Activated T-helper 1 cell treated with anti-CD3 and anti-CD28 coated beads, Interleukin-12 subunit alpha, Interleukin-12 subunit beta, Interleukin-2, Interleukin-4 antibody, amounts not matched to agents 30 ng/mL and 10 ng/mL and 1 ng/mL, durations not matched to agents 14 hours and 24 hours and 36 hours (primary cell): ENCODE measurements at regions not wholly inside any gene's neighbourhood (a gene's known extent, or its start where the extent isn't known, plus 50 kb on each side); places are given as distances from the start of the nearest gene placed in this dataset.
"Not testable (repeated sequence)": the region's sequence is repeated elsewhere in the genome, so short reads cannot be mapped to it uniquely, and the experiment has no call there.

Experiments used
- DNase-seq: peaks from one replicate; pipeline ENCODE4 v3.0.0; 2021; ENCODE audit warnings: low spot score
- H3K27ac Mint-ChIP-seq: one replicate; pipeline ENCODE4 v1.8.0; 2021; ENCODE audit warnings: mild to moderate bottlenecking, mixed read lengths
- H3K27me3 Mint-ChIP-seq: one replicate; pipeline ENCODE4 v1.8.0; 2022; ENCODE audit warnings: mild to moderate bottlenecking, moderate library complexity, mixed read lengths; ENCODE audit not compliant: insufficient read depth
- H3K36me3 Mint-ChIP-seq: one replicate; pipeline ENCODE4 v1.8.0; 2021; ENCODE audit warnings: low read depth, mixed read lengths
- H3K4me1 Mint-ChIP-seq: one replicate; pipeline ENCODE4 v1.8.0; 2021; ENCODE audit warnings: low read depth, mixed read lengths
- H3K4me3 Mint-ChIP-seq: one replicate; pipeline ENCODE4 v1.8.0; 2021; ENCODE audit warnings: mild to moderate bottlenecking, moderate library complexity, mixed read lengths
- H3K9me3 Mint-ChIP-seq: one replicate; pipeline ENCODE4 v1.8.0; 2021; ENCODE audit warnings: mixed read lengths
- intact Hi-C: fragments of 100-400 bp; cut with micrococcal nuclease; formaldehyde crosslinking; loops from one replicate; pipeline ENCODE4 v1.15.1; 2024

- H3K27ac Mint-ChIP-seq: no peak overlapping the region
- no peaks in the 10 kb centered on the region for H3K9me3 Mint-ChIP-seq
- H3K4me1 Mint-ChIP-seq: no peaks in the 10 kb centered on the region
- no peak for DNase-seq
- peaks cover 11% of the 10 kb centered on the region for H3K27me3 Mint-ChIP-seq
- intact Hi-C loops: no loop called here
- no peak overlapping the region for H3K4me3 Mint-ChIP-seq
- no peaks in the 10 kb centered on the region for H3K36me3 Mint-ChIP-seq
Measured at GRCh38 chr20:33923740-33924139, 70.0 kb upstream of the RALY start.

- no peaks in the 10 kb centered on the region for H3K36me3 Mint-ChIP-seq
- H3K4me1 Mint-ChIP-seq: no peaks in the 10 kb centered on the region
- H3K27me3 Mint-ChIP-seq: peaks cover 7% of the 10 kb centered on the region
- intact Hi-C loops: no loop called here
- no peak overlapping the region for H3K27ac Mint-ChIP-seq
- no peak for DNase-seq
- H3K9me3 Mint-ChIP-seq: no peaks in the 10 kb centered on the region
- H3K4me3 Mint-ChIP-seq: no peak overlapping the region
Measured at GRCh38 chr20:33925867-33926266, 67.8 kb upstream of the RALY start.

- Mint-ChIP-seq H3K27ac (no peak overlapping the region), H3K27me3 (peaks cover 8% of the 10 kb centered on the region), H3K4me1 (no peaks in the 10 kb centered on the region), H3K9me3 (no peaks in the 10 kb centered on the region), H3K4me3 (no peak overlapping the region), H3K36me3 (no peaks in the 10 kb centered on the region)
- intact Hi-C loops: no loop called here
- no peak for DNase-seq
Measured at GRCh38 chr20:33926425-33926824, 67.3 kb upstream of the RALY start.

GRCh38 chr20:33927724-33928123 is 66.0 kb upstream of the RALY start:
- H3K27me3 Mint-ChIP-seq: peaks cover 8% of the 10 kb centered on the region
- H3K9me3 Mint-ChIP-seq: no peaks in the 10 kb centered on the region
- H3K27ac Mint-ChIP-seq: no peak overlapping the region
- no peaks in the 10 kb centered on the region for H3K4me1 Mint-ChIP-seq
- H3K36me3 Mint-ChIP-seq: no peaks in the 10 kb centered on the region
- no peak overlapping the region for H3K4me3 Mint-ChIP-seq
- no peak for DNase-seq
- intact Hi-C loops: no loop called here

GRCh38 chr20:33929917-33930316 is 63.8 kb upstream of the RALY start:
- intact Hi-C loops: no loop called here
- H3K4me1 Mint-ChIP-seq: no peaks in the 10 kb centered on the region
- no peak overlapping the region for H3K4me3 Mint-ChIP-seq
- H3K36me3 Mint-ChIP-seq: no peaks in the 10 kb centered on the region
- DNase-seq: no peak
- H3K27ac Mint-ChIP-seq: no peak overlapping the region
- H3K27me3 Mint-ChIP-seq: peaks cover 8% of the 10 kb centered on the region
- H3K9me3 Mint-ChIP-seq: no peaks in the 10 kb centered on the region

GRCh38 chr20:33933469-33933909 is 60.2 kb upstream of the RALY start:
- Mint-ChIP-seq H3K27me3 (peaks cover 3% of the 10 kb centered on the region), H3K27ac (no peak overlapping the region), H3K4me1 (no peaks in the 10 kb centered on the region), H3K9me3 (no peaks in the 10 kb centered on the region), H3K4me3 (no peak overlapping the region), H3K36me3 (no peaks in the 10 kb centered on the region)
- intact Hi-C loops: loop anchor here (1.0 kb wide), 3 partner anchors 89 to 196 kb away; no protein-coding TSS in a partner anchor
- DNase-seq: peak; percentile 42

- Mint-ChIP-seq H3K36me3 (no peaks in the 10 kb centered on the region), H3K4me1 (no peaks in the 10 kb centered on the region), H3K27me3 (peaks cover 4% of the 10 kb centered on the region), H3K27ac (no peak overlapping the region), H3K4me3 (no peak overlapping the region), H3K9me3 (no peaks in the 10 kb centered on the region)
- DNase-seq: no peak
- intact Hi-C loops: no loop called here
Measured at GRCh38 chr20:33936656-33937055, 57.1 kb upstream of the RALY start.

GRCh38 chr20:33939031-33939430 is 54.7 kb upstream of the RALY start:
- H3K27ac Mint-ChIP-seq, H3K4me3 Mint-ChIP-seq, H3K4me1 Mint-ChIP-seq, H3K27me3 Mint-ChIP-seq, intact Hi-C loops, H3K36me3 Mint-ChIP-seq, DNase-seq, H3K9me3 Mint-ChIP-seq: not testable (repeated sequence)

- no peak overlapping the region for H3K27ac Mint-ChIP-seq
- no peak for DNase-seq
- H3K4me1 Mint-ChIP-seq: no peaks in the 10 kb centered on the region
- no peaks in the 10 kb centered on the region for H3K36me3 Mint-ChIP-seq
- no peaks in the 10 kb centered on the region for H3K9me3 Mint-ChIP-seq
- H3K27me3 Mint-ChIP-seq: peaks cover 4% of the 10 kb centered on the region
- intact Hi-C loops: no loop called here
- no peak overlapping the region for H3K4me3 Mint-ChIP-seq
Measured at GRCh38 chr20:33940666-33941065, 53.0 kb upstream of the RALY start.
